ENCODE measurements at regions not wholly inside any gene's neighbourhood (a gene's known extent, or its start where the extent isn't known, plus 50 kb on each side); places are given as distances from the start of the nearest gene placed in this dataset.

- no peak for DNase-seq (ENCODE audit: low spot score)
Observed at GRCh38 chr1:201708691-201709090, 120.3 kb upstream of the IPO9 start.

- DNase-seq (ENCODE audit: low spot score) = peak; percentile 83
Observed at GRCh38 chr1:201709564-201710295, 119.2 kb upstream of the IPO9 start.

- DNase-seq (ENCODE audit: low spot score) = no peak
Observed at GRCh38 chr1:201710632-201711597, 118.0 kb upstream of the IPO9 start.

GRCh38 chr1:201711811-201712210, 117.1 kb upstream of the IPO9 start:
- no peak for DNase-seq (ENCODE audit: low spot score)

GRCh38 chr1:201712387-201713085, 116.4 kb upstream of the IPO9 start:
- DNase-seq (ENCODE audit: low spot score) = no peak

- DNase-seq (ENCODE audit: low spot score) = no peak
Observed at GRCh38 chr1:201713086-201713810, 115.7 kb upstream of the IPO9 start.

GRCh38 chr1:201714542-201715329, 114.2 kb upstream of the IPO9 start:
- no peak for DNase-seq (ENCODE audit: low spot score)

GRCh38 chr1:201715351-201715750, 113.6 kb upstream of the IPO9 start:
- DNase-seq (ENCODE audit: low spot score) = no peak

GRCh38 chr1:201715801-201716741, 112.9 kb upstream of the IPO9 start:
- no peak for DNase-seq (ENCODE audit: low spot score)

- no peak for DNase-seq (ENCODE audit: low spot score)
Observed at GRCh38 chr1:201716742-201717135, 112.2 kb upstream of the IPO9 start.

GRCh38 chr1:201717286-201717685, 111.7 kb upstream of the IPO9 start:
- DNase-seq (ENCODE audit: low spot score) = no peak

- DNase-seq (ENCODE audit: low spot score) = no peak
Observed at GRCh38 chr1:201718346-201719202, 110.4 kb upstream of the IPO9 start.

GRCh38 chr1:201719812-201720521, 109.0 kb upstream of the IPO9 start:
- DNase-seq (ENCODE audit: low spot score) = no peak

GRCh38 chr1:201720522-201720844, 108.5 kb upstream of the IPO9 start:
- DNase-seq (ENCODE audit: low spot score) = no peak

- DNase-seq (ENCODE audit: low spot score) = no peak
Observed at GRCh38 chr1:201721082-201722049, 107.6 kb upstream of the IPO9 start.

- DNase-seq (ENCODE audit: low spot score) = no peak
Observed at GRCh38 chr1:201724039-201724765, 104.8 kb upstream of the IPO9 start.

- no peak for DNase-seq (ENCODE audit: low spot score)
Observed at GRCh38 chr1:201724766-201725118, 104.2 kb upstream of the IPO9 start.
